ENCODE measurements at regions not wholly inside any gene's neighbourhood (a gene's known extent, or its start where the extent isn't known, plus 50 kb on each side); places are given as distances from the start of the nearest gene placed in this dataset.

DNA sequence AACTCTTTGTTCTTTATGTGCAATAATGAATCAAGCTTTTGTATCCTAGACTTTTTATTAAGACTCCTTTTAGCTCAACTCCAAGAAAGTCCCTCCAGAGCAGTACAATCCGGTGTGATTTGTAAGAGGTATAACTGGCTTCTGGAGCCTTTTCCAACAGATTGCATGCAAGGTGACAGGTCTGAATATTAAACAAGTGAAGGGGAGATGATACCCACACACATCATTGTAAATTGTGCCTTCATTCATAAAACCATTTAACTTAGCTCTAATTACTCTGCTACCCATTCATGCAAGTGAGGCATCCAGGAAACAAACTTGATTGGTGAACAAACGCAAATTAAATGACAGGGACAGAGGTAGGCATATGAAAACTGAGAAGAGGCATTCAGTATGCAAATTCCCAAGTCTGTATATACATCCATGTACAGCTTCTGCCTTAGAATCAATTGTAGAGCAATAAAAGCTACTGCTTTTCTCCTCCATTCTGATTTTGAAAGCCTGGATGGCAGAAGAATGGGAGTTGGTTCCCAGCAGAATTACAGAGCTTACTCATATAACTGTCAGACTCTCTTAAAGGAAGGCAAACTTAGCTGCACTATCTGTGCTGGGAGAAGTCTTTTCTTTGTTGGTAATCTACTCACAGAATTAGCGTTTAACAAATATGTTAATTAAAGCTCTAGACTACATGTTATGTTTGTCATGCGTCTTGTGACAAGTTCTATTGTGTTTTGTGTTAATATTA is 261.0 kb upstream of the CDH6 start (continued):
- TF ChIP-seq, protein P1, sequence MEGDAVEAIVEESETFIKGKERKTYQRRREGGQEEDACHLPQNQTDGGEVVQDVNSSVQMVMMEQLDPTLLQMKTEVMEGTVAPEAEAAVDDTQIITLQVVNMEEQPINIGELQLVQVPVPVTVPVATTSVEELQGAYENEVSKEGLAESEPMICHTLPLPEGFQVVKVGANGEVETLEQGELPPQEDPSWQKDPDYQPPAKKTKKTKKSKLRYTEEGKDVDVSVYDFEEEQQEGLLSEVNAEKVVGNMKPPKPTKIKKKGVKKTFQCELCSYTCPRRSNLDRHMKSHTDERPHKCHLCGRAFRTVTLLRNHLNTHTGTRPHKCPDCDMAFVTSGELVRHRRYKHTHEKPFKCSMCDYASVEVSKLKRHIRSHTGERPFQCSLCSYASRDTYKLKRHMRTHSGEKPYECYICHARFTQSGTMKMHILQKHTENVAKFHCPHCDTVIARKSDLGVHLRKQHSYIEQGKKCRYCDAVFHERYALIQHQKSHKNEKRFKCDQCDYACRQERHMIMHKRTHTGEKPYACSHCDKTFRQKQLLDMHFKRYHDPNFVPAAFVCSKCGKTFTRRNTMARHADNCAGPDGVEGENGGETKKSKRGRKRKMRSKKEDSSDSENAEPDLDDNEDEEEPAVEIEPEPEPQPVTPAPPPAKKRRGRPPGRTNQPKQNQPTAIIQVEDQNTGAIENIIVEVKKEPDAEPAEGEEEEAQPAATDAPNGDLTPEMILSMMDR (conservative IDR thresholded peaks at IDR 0.05; ENCODE audit: low read depth in 2 of 2) = no peak
- TF ChIP-seq CREB1 (CRISPR knock-in tag; IDR thresholded peaks at IDR 0.05; ENCODE audit: low read depth) = no peak
- no peak for TF ChIP-seq EZH2 (IDR thresholded peaks at IDR 0.05; ENCODE audit: low read depth, unreplicated experiment)
- TF ChIP-seq REST (IDR thresholded peaks at IDR 0.05; ENCODE audit: unreplicated experiment) = no peak
- TF ChIP-seq ZNF114 (CRISPR knock-in tag; IDR thresholded peaks at IDR 0.05) = no peak

- Mint-ChIP-seq H3K4me1 (peaks cover 26% of the 10 kb centered on the region), H3K9me3 (no peaks in the 10 kb centered on the region), H3K27ac (no peak overlapping the region), H3K36me3 (ENCODE audit: low read depth) (no peaks in the 10 kb centered on the region), H3K4me3 (no peak overlapping the region), H3K27me3 (ENCODE audit: insufficient read depth, low read depth, poor library complexity) (no peaks in the 10 kb centered on the region)
- Histone ChIP-seq H3K79me2 (replicated peaks; ENCODE audit: insufficient read depth) (no peaks in the 10 kb centered on the region), H3K4me3 (no peak overlapping the region), H3K36me3 (ENCODE audit: insufficient read depth) (no peaks in the 10 kb centered on the region), H3K27ac (ENCODE audit: low read depth) (no peak overlapping the region), H3K27me3 (ENCODE audit: insufficient read depth) (no peaks in the 10 kb centered on the region), H4K20me1 (replicated peaks; ENCODE audit: insufficient read depth) (no peaks in the 10 kb centered on the region), H3F3A (replicated peaks; ENCODE audit: low read depth) (no peaks in the 10 kb centered on the region), H2AFZ (no peak overlapping the region), H3K4me1 (ENCODE audit: insufficient read depth) (peaks cover 10% of the 10 kb centered on the region; the same call in 1 of the 2 replicates), H3K9me2 (ENCODE audit: insufficient read depth) (no peaks in the 10 kb centered on the region), H3K4me2 (no peak overlapping the region)
- DNase-seq (ENCODE audit: low spot score) (no peak), ATAC-seq (no peak)
- TF ChIP-seq, protein P1 (conservative IDR thresholded peaks at IDR 0.05; ENCODE audit: low read depth in 2 of 2) = no peak
- TF ChIP-seq ETS1 (IDR thresholded peaks at IDR 0.05) (no peak), NANOG (IDR thresholded peaks at IDR 0.05; ENCODE audit: borderline replicate concordance) (no peak), STAT1 (IDR thresholded peaks at IDR 0.05; ENCODE audit: unreplicated experiment) (no peak), POLR2AphosphoS5 (IDR thresholded peaks at IDR 0.05; ENCODE audit: low read depth) (no peak), JUNB (IDR thresholded peaks at IDR 0.05; ENCODE audit: unreplicated experiment) (no peak)
These were observed 262.8 kb upstream of the CDH6 start for GRCh38 chr5:30930736-30931135.

Measured in GM23338 (cell line).